ENCODE measurements at regions not wholly inside any gene's neighbourhood (a gene's known extent, or its start where the extent isn't known, plus 50 kb on each side); places are given as distances from the start of the nearest gene placed in this dataset.
"Not testable (repeated sequence)": the region's sequence is repeated elsewhere in the genome, so short reads cannot be mapped to it uniquely, and the experiment has no call there.

DNA sequence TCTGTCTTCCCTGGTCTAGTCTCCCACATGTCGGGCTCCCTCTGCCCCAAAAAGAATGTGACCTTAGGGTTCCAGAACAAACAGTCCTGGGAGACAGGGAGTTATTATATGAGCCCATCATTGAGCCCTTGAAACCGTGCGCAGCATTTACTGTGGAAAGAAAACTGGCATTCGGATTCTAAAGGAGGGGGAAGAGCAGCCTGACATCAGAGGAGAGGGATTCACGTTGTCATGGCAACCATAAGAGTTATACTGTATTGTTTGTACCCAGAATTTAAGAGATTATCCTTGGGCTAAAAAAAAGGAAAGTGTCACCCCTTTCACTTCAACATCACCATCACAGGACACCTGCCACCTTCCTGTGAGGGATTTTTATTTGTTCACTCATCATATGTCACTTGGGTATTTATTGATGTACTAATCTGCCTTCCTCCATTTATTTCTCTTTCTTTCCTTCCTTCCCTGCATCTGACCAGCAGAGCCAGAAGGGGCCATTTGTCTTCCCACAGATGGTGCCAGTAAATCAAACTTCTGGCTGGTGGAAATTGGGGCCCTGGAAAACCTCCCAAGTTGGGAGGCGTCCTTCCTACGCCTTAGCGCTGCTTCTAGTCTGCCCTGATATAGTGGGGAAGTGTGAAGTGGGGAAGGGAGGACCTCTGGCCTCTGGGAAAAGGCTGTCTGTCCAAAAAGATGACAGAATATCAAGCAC lies 64.9 kb upstream of the FRMPD3 start:
- no peak for DNase-seq (ENCODE audit: low read depth)
- TF ChIP-seq, protein P1, sequence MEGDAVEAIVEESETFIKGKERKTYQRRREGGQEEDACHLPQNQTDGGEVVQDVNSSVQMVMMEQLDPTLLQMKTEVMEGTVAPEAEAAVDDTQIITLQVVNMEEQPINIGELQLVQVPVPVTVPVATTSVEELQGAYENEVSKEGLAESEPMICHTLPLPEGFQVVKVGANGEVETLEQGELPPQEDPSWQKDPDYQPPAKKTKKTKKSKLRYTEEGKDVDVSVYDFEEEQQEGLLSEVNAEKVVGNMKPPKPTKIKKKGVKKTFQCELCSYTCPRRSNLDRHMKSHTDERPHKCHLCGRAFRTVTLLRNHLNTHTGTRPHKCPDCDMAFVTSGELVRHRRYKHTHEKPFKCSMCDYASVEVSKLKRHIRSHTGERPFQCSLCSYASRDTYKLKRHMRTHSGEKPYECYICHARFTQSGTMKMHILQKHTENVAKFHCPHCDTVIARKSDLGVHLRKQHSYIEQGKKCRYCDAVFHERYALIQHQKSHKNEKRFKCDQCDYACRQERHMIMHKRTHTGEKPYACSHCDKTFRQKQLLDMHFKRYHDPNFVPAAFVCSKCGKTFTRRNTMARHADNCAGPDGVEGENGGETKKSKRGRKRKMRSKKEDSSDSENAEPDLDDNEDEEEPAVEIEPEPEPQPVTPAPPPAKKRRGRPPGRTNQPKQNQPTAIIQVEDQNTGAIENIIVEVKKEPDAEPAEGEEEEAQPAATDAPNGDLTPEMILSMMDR (conservative IDR thresholded peaks at IDR 0.05; ENCODE audit: control insufficient read depth, insufficient read depth, low read depth, low read length), result no peak
- no peak overlapping the region for H3K4me3 ChIP-seq (ENCODE audit: control insufficient read depth, low read depth, low read length)

DNA sequence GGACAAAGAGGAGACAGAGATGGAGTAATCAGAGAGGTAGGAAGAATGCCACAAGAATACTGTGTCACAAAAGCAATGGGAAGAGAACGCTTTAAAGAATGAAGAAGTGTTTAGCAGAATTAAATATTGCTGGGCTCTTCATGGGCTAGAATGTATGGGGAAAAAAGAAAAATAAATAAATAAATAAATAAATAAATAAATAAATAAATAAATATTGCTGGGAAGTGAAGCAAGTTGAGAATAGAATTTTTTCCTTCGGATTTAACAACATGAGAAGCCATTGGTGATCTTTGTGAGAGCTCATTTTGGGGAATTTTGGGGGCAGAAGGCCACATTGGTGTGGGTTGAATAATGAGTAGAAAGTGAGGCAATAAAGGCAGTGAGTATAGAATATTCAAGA lies 59.7 kb upstream of the FRMPD3 start:
- no peak overlapping the region for H3K4me3 ChIP-seq (ENCODE audit: control insufficient read depth, low read depth, low read length)
- TF ChIP-seq, protein P1 (conservative IDR thresholded peaks at IDR 0.05; ENCODE audit: control insufficient read depth, insufficient read depth, low read depth, low read length), result no peak
- no peak for DNase-seq (ENCODE audit: low read depth)

DNA sequence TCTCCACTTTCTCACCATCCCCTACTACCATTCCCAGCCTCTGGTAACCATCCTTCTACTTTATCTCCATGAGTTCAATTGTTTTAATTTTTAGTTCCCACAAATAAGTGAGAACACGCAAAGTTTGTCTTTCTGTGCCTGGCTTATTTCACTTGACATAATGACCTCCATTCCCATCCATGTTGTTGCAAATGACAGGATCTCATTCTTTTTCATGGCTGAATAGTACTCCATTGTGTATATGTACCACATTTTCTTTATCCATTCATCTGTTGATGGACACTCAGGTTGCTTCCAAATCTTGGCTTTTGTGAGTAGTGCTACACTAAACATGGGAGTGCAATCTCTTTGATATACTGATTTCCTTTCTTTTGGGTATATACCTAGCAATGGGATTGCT lies 55.8 kb upstream of the FRMPD3 start:
- not testable (repeated sequence) for DNase-seq (ENCODE audit: low read depth); H3K4me3 ChIP-seq (ENCODE audit: control insufficient read depth, low read depth, low read length)

DNA sequence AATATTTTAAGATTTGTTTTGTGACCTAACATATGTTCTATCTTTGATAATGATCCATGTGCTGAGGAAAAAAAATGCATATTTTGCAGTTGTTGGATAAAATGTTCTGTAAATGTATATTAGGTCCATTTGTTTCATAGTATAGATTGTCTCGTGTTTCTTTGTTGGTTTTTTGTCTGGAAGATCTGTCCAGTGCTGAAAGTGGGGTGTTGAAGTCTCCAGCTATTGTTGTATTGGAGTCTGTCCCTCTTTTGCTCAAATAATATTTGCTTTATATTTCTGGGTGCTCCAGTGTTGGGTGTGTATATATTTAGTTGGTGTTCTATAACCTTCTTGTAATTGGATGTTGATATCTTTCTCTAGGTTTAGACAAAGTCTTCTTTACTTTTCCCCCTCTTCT lies 53.2 kb upstream of the FRMPD3 start:
- H3K4me3 ChIP-seq (ENCODE audit: control insufficient read depth, low read depth, low read length), result no peak overlapping the region
- no peak for DNase-seq (ENCODE audit: low read depth)
- TF ChIP-seq, protein P1 (conservative IDR thresholded peaks at IDR 0.05; ENCODE audit: control insufficient read depth, insufficient read depth, low read depth, low read length), result no peak

DNA sequence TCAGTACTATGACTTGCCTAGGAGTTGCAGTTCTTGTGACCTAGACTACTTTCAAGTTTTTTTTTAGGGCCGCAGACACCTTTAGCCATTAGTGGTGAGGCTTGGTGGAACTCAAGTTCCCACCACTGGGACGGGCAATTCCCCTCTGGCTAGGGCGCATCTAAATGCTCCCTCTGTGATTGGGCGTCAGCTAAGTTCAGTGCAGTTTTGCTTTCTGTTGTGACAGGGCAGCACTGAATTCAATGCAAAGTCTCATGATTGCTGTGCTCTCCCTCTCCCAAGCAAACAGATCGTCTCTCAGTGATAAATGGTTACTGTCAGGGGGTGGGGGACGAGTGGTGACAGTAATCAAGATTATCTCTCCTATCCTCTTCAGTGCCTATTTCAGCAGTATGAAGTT lies 52.7 kb upstream of the FRMPD3 start:
- TF ChIP-seq, protein P1 (conservative IDR thresholded peaks at IDR 0.05; ENCODE audit: control insufficient read depth, insufficient read depth, low read depth, low read length), result no peak
- no peak overlapping the region for H3K4me3 ChIP-seq (ENCODE audit: control insufficient read depth, low read depth, low read length)
- DNase-seq (ENCODE audit: low read depth), result no peak

DNA sequence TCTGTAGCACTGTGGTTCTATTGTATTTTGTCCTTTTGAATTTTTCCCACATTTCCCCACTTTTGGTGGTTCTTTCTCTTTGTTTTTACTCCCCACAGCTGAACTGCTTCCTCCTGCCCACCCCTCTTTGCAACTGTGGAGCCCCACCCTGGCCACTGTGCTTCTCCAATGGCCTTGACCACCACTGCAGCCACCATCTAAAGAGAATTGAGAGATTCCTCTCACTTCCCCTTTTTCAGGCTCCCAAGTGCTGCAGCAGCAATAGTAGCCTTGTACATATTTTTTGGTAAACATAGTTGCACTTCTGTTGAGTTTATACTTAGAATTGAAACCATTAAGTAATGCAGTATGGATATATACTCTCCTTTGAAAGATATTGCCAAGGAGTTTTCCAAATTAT lies 51.3 kb upstream of the FRMPD3 start:
- no peak for DNase-seq (ENCODE audit: low read depth)
- TF ChIP-seq, protein P1 (conservative IDR thresholded peaks at IDR 0.05; ENCODE audit: control insufficient read depth, insufficient read depth, low read depth, low read length), result no peak
- H3K4me3 ChIP-seq (ENCODE audit: control insufficient read depth, low read depth, low read length), result no peak overlapping the region

Data from fibroblast of mammary gland (primary cell).